Middle frontal gyrus (tissue), 1 donor: ENCODE measurements at regions not wholly inside any gene's neighbourhood (a gene's known extent, or its start where the extent isn't known, plus 50 kb on each side); places are given as distances from the start of the nearest gene placed in this dataset.
"Not testable (repeated sequence)": the region's sequence is repeated elsewhere in the genome, so short reads cannot be mapped to it uniquely, and the experiment has no call there.

Experiments
- DNase-seq: peaks from one replicate; pipeline ENCODE4 v3.0.0-alpha.2; 2015; ENCODE audit warnings: low spot score; ENCODE audit errors: extremely low spot score

GRCh38 chr7:91457208-91457607, 193.0 kb downstream of the FZD1 start:
- DNase-seq: no peak

- no peak for DNase-seq
These were observed 195.3 kb downstream of the FZD1 start for GRCh38 chr7:91459539-91459938.

DNA sequence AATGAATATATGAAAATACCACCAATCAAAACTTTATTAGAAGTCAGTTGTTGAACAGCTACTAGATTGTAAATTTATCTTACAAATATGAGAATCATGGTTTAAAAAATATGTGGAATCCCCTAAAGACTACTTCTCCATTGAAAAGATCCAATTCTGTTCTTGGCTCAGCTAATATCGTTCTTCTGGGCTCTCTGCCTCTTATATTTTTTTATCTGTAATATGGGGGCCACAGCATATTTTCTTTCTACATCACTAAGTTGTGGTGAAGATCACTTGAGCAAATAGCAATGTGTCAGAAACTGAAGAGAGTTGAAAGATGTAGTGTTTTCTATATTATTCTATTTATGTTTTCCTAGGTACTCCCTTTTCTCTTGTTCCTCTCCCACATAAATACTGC, 198.1 kb downstream of the FZD1 start:
- no peak for DNase-seq

GRCh38 chr7:91463330-91463729, 199.1 kb downstream of the FZD1 start:
- DNase-seq: no peak

GRCh38 chr7:91465595-91466061, 201.4 kb downstream of the FZD1 start:
- DNase-seq: no peak

DNA sequence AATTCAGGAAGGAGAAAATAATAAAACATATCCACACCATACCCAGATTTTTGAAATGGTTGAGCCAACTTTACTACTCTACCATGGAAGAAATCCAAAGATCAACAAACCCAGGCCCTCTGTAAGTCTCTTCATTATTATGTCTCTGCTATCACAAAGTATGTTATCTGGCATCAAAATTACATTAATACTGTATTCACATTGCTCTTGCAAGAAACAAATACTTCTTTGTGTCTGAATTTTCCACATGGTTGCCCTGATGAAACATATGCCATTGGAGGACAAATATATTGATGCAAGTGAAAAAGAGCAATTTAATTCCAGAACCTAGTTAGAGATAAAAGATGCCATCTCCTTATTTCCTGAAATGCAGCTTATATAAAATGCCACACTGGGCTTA, 204.0 kb downstream of the FZD1 start:
- no peak for DNase-seq

GRCh38 chr7:91473619-91474018, 209.4 kb downstream of the FZD1 start:
- no peak for DNase-seq

DNA sequence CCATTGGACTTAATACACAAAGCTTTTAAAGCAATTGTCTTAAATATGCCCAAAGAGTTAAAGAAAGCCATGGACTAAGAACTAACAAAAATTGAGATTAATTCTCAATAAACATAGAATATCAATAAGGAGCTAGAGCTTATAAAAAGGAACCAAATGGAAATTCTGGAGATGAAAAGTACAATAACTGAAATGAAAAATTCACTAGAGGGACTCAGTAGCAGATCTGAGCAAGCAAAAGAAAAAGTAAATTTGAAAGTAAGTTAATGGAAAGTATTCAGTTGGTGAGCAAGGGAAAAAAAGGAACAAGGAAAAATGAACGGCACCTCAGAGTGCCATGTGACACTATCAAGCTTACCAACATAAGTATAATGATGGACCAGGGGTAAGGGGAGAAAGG, 209.8 kb downstream of the FZD1 start:
- no peak for DNase-seq

GRCh38 chr7:91480470-91480869, 216.2 kb downstream of the FZD1 start:
- DNase-seq: not testable (repeated sequence)

- DNase-seq: no peak
These were observed 227.6 kb downstream of the FZD1 start for GRCh38 chr7:91491868-91492267.

DNA sequence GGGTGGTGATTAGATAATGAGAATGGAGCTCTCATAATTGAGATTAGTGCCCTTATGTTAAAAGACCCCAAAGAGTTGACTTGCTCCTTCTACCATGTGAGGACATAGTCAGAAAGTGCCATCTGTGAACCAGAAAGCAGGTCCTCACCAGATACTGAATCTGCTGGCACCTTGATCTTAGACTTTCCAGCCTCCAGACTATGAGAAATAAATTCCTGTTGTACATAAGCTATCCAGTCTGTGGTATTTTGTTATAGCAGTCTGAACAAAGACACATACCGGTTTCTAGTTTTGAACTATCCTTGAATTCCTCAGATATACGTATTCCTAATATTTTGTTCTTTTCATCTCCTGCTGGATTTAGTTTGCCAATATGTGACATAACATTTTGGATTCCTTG, 228.1 kb downstream of the FZD1 start:
- no peak for DNase-seq

GRCh38 chr7:91492773-91493172, 228.5 kb downstream of the FZD1 start:
- no peak for DNase-seq

- no peak for DNase-seq
These were observed 230.2 kb downstream of the FZD1 start for GRCh38 chr7:91494450-91494849.

- DNase-seq: no peak
These were observed 232.1 kb downstream of the FZD1 start for GRCh38 chr7:91496251-91496820.

DNA sequence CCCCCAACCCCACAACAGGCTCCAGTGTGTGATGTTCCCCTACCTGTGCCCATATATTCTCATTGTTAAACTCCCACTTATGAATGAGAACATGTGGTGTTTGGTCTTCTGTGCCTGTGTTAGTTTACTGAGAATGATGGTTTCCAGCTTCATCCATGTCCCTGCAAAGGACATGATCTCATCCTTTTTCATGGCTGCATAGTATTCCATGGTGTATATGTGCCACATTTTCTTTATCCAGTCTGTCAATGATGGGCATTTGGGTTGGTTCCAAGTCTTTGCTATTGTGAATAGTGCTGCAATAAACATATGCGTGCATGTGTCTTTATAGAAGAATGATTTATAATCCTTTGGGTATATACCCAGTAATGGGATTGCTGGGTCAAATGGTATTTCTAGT, 233.0 kb downstream of the FZD1 start:
- DNase-seq: not testable (repeated sequence)

GRCh38 chr7:91503934-91504555, 239.8 kb downstream of the FZD1 start:
- DNase-seq: no peak

- DNase-seq: no peak
These were observed 240.7 kb downstream of the FZD1 start for GRCh38 chr7:91504919-91505318.

- DNase-seq: not testable (repeated sequence)
These were observed 242.7 kb downstream of the FZD1 start for GRCh38 chr7:91506966-91507365.

- DNase-seq: not testable (repeated sequence)
These were observed 247.6 kb downstream of the FZD1 start for GRCh38 chr7:91511861-91512260.

- DNase-seq: no peak
These were observed 248.7 kb downstream of the FZD1 start for GRCh38 chr7:91512958-91513357.

GRCh38 chr7:91514591-91514990, 250.4 kb downstream of the FZD1 start:
- DNase-seq: no peak

- no peak for DNase-seq
These were observed 251.7 kb downstream of the FZD1 start for GRCh38 chr7:91515961-91516360.

GRCh38 chr7:91517201-91517785, 253.1 kb downstream of the FZD1 start:
- no peak for DNase-seq
